ENCODE measurements at regions not wholly inside any gene's neighbourhood (a gene's known extent, or its start where the extent isn't known, plus 50 kb on each side); places are given as distances from the start of the nearest gene placed in this dataset.

DNA sequence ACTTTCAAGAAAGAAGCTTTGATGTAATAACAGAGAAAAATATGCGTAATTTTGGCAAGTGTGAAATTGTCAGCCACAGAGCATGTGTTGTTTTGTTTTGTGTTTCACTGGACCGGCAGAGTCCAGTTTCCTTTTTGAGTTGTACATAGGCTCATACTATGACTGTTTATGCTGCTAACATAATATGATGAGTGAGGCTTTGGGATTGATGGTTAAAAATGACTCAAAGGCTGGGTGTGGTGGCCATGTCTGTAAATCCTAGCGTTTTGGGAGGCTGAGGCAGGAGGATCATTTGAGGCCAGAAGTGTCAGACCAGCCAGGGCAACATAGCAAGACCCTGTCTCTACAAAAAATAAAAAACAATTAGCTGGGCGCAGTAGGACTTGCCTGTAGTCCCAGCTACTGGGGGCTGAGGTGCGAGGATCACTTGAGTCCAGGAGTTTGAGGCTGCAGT is 487.9 kb downstream of the PCNX1 start:
- TF ChIP-seq REST (IDR thresholded peaks at IDR 0.05; ENCODE audit: insufficient read depth in 1 of 2, low read depth in 2 of 2, low read length in 2 of 2) (no peak), TAF1 (IDR thresholded peaks at IDR 0.05; ENCODE audit: borderline replicate concordance, insufficient read depth, low read length) (no peak), POLR2AphosphoS5 (IDR thresholded peaks at IDR 0.05; ENCODE audit: low read depth, low read length) (no peak)
